ENCODE measurements at regions not wholly inside any gene's neighbourhood (a gene's known extent, or its start where the extent isn't known, plus 50 kb on each side); places are given as distances from the start of the nearest gene placed in this dataset.
A peak's percentile ranks its signal among the peaks of the same experiment; 100 is the strongest.

GRCh38 chr14:23817164-23817767 is 136.3 kb upstream of the DHRS4 start:
- FAIRE-seq (no peak), DNase-seq (ENCODE audit: insufficient read length, low spot score) (no peak)
- TF ChIP-seq POLR2A (IDR thresholded peaks at IDR 0.05; ENCODE audit: low read depth, low read length) (no peak), POU2F2 (IDR thresholded peaks at IDR 0.05; ENCODE audit: low read depth, low read length) (no peak), TAF1 (IDR thresholded peaks at IDR 0.05; ENCODE audit: low read depth, low read length) (no peak), POLR2AphosphoS5 (IDR thresholded peaks at IDR 0.05; ENCODE audit: low read depth, low read length) (no peak), PAX5 (IDR thresholded peaks at IDR 0.05; ENCODE audit: insufficient read depth, low read length, severe bottlenecking) (no peak), SPI1 (IDR thresholded peaks at IDR 0.05; ENCODE audit: low read depth, low read length) (no peak)

GRCh38 chr14:23827100-23827892 is 126.3 kb upstream of the DHRS4 start:
- no peak for FAIRE-seq
- TF ChIP-seq SPI1 (IDR thresholded peaks at IDR 0.05; ENCODE audit: low read depth, low read length) (no peak), POU2F2 (IDR thresholded peaks at IDR 0.05; ENCODE audit: low read depth, low read length) (no peak), POLR2AphosphoS5 (IDR thresholded peaks at IDR 0.05; ENCODE audit: low read depth, low read length) (no peak), PAX5 (IDR thresholded peaks at IDR 0.05; ENCODE audit: insufficient read depth, low read length, severe bottlenecking) (no peak), TAF1 (IDR thresholded peaks at IDR 0.05; ENCODE audit: low read depth, low read length) (no peak), POLR2A (IDR thresholded peaks at IDR 0.05; ENCODE audit: low read depth, low read length) (no peak)
- no peak for DNase-seq (ENCODE audit: insufficient read length, low spot score)

- DNase-seq (ENCODE audit: insufficient read length, low spot score) (no peak), FAIRE-seq (no peak)
- TF ChIP-seq TAF1 (IDR thresholded peaks at IDR 0.05; ENCODE audit: low read depth, low read length), result no peak
- TF ChIP-seq SPI1 (IDR thresholded peaks at IDR 0.05; ENCODE audit: low read depth, low read length), result no peak
- TF ChIP-seq POLR2A (IDR thresholded peaks at IDR 0.05; ENCODE audit: low read depth, low read length), result no peak
- no peak for TF ChIP-seq POU2F2 (IDR thresholded peaks at IDR 0.05; ENCODE audit: low read depth, low read length)
- no peak for TF ChIP-seq PAX5 (IDR thresholded peaks at IDR 0.05; ENCODE audit: insufficient read depth, low read length, severe bottlenecking)
- TF ChIP-seq POLR2AphosphoS5 (IDR thresholded peaks at IDR 0.05; ENCODE audit: low read depth, low read length), result no peak
Measured at GRCh38 chr14:23828001-23828400, 125.6 kb upstream of the DHRS4 start.

- no peak for TF ChIP-seq PAX5 (IDR thresholded peaks at IDR 0.05; ENCODE audit: insufficient read depth, low read length, severe bottlenecking)
- TF ChIP-seq POLR2AphosphoS5 (IDR thresholded peaks at IDR 0.05; ENCODE audit: low read depth, low read length), result no peak
- TF ChIP-seq SPI1 (IDR thresholded peaks at IDR 0.05; ENCODE audit: low read depth, low read length), result no peak
- TF ChIP-seq TAF1 (IDR thresholded peaks at IDR 0.05; ENCODE audit: low read depth, low read length), result no peak
- no peak for TF ChIP-seq POU2F2 (IDR thresholded peaks at IDR 0.05; ENCODE audit: low read depth, low read length)
- TF ChIP-seq POLR2A (IDR thresholded peaks at IDR 0.05; ENCODE audit: low read depth, low read length), result no peak
- DNase-seq (ENCODE audit: insufficient read length, low spot score) (no peak), FAIRE-seq (no peak)
Measured at GRCh38 chr14:23828616-23829015, 125.0 kb upstream of the DHRS4 start.

GRCh38 chr14:23829736-23830471 is 123.7 kb upstream of the DHRS4 start:
- FAIRE-seq (no peak), DNase-seq (ENCODE audit: insufficient read length, low spot score) (no peak)
- TF ChIP-seq POLR2AphosphoS5 (IDR thresholded peaks at IDR 0.05; ENCODE audit: low read depth, low read length) (no peak), POU2F2 (IDR thresholded peaks at IDR 0.05; ENCODE audit: low read depth, low read length) (no peak), POLR2A (IDR thresholded peaks at IDR 0.05; ENCODE audit: low read depth, low read length) (no peak), PAX5 (IDR thresholded peaks at IDR 0.05; ENCODE audit: insufficient read depth, low read length, severe bottlenecking) (no peak), TAF1 (IDR thresholded peaks at IDR 0.05; ENCODE audit: low read depth, low read length) (no peak), SPI1 (IDR thresholded peaks at IDR 0.05; ENCODE audit: low read depth, low read length) (no peak)

GRCh38 chr14:23831596-23831995 is 122.0 kb upstream of the DHRS4 start:
- TF ChIP-seq PAX5 (IDR thresholded peaks at IDR 0.05; ENCODE audit: insufficient read depth, low read length, severe bottlenecking), result no peak
- TF ChIP-seq SPI1 (IDR thresholded peaks at IDR 0.05; ENCODE audit: low read depth, low read length), result peak; percentile 40
- no peak for TF ChIP-seq POLR2AphosphoS5 (IDR thresholded peaks at IDR 0.05; ENCODE audit: low read depth, low read length)
- no peak for DNase-seq (ENCODE audit: insufficient read length, low spot score)
- FAIRE-seq, result no peak

- FAIRE-seq (no peak), DNase-seq (ENCODE audit: insufficient read length, low spot score) (no peak)
Measured at GRCh38 chr14:23861666-23862065, 91.9 kb upstream of the DHRS4 start.

GRCh38 chr14:23862513-23862912 is 91.1 kb upstream of the DHRS4 start:
- no peak for FAIRE-seq
- DNase-seq (ENCODE audit: insufficient read length, low spot score), result no peak
- TF ChIP-seq SPI1 (IDR thresholded peaks at IDR 0.05; ENCODE audit: low read depth, low read length), result no peak
- TF ChIP-seq TAF1 (IDR thresholded peaks at IDR 0.05; ENCODE audit: low read depth, low read length), result no peak
- TF ChIP-seq POU2F2 (IDR thresholded peaks at IDR 0.05; ENCODE audit: low read depth, low read length), result no peak
- no peak for TF ChIP-seq PAX5 (IDR thresholded peaks at IDR 0.05; ENCODE audit: insufficient read depth, low read length, severe bottlenecking)
- TF ChIP-seq POLR2AphosphoS5 (IDR thresholded peaks at IDR 0.05; ENCODE audit: low read depth, low read length), result no peak
- no peak for TF ChIP-seq POLR2A (IDR thresholded peaks at IDR 0.05; ENCODE audit: low read depth, low read length)

More at GRCh38 chr14:23861666-23862065, 91.9 kb upstream of the DHRS4 start:
- TF ChIP-seq POLR2A (IDR thresholded peaks at IDR 0.05; ENCODE audit: low read depth, low read length) (no peak), SPI1 (IDR thresholded peaks at IDR 0.05; ENCODE audit: low read depth, low read length) (no peak), POU2F2 (IDR thresholded peaks at IDR 0.05; ENCODE audit: low read depth, low read length) (no peak), TAF1 (IDR thresholded peaks at IDR 0.05; ENCODE audit: low read depth, low read length) (no peak)

GRCh38 chr14:23863836-23864235 is 89.7 kb upstream of the DHRS4 start:
- TF ChIP-seq SPI1 (IDR thresholded peaks at IDR 0.05; ENCODE audit: low read depth, low read length) (no peak), POLR2A (IDR thresholded peaks at IDR 0.05; ENCODE audit: low read depth, low read length) (no peak), TAF1 (IDR thresholded peaks at IDR 0.05; ENCODE audit: low read depth, low read length) (no peak), PAX5 (IDR thresholded peaks at IDR 0.05; ENCODE audit: insufficient read depth, low read length, severe bottlenecking) (no peak), POU2F2 (IDR thresholded peaks at IDR 0.05; ENCODE audit: low read depth, low read length) (no peak), POLR2AphosphoS5 (IDR thresholded peaks at IDR 0.05; ENCODE audit: low read depth, low read length) (no peak)
- no peak for DNase-seq (ENCODE audit: insufficient read length, low spot score)
- no peak for FAIRE-seq
